ENCODE measurements at regions not wholly inside any gene's neighbourhood (a gene's known extent, or its start where the extent isn't known, plus 50 kb on each side); places are given as distances from the start of the nearest gene placed in this dataset.
"Not testable (repeated sequence)": the region's sequence is repeated elsewhere in the genome, so short reads cannot be mapped to it uniquely, and the experiment has no call there.

- TF ChIP-seq CTCF (IDR thresholded peaks at IDR 0.05; ENCODE audit: low read depth, low read length, missing input control); REST (IDR thresholded peaks at IDR 0.05); RAD21 (IDR thresholded peaks at IDR 0.05); MAX (IDR thresholded peaks at IDR 0.05): not testable (repeated sequence)
- TF ChIP-seq, protein P1, sequence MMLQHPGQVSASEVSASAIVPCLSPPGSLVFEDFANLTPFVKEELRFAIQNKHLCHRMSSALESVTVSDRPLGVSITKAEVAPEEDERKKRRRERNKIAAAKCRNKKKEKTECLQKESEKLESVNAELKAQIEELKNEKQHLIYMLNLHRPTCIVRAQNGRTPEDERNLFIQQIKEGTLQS (IDR thresholded peaks at IDR 0.05), result not testable (repeated sequence)
Observed at GRCh38 chr11:71750908-71751307, 82.1 kb upstream of the DEFB108B start.
